Dendritic cell treated with granulocyte-macrophage colony-stimulating factor and Interleukin-4, amounts not matched to agents 40 ng/mL and 50 ng/mL, for 4 days (primary cell): ENCODE measurements at regions not wholly inside any gene's neighbourhood (a gene's known extent, or its start where the extent isn't known, plus 50 kb on each side); places are given as distances from the start of the nearest gene placed in this dataset.

Experiments used
- H3K27ac Mint-ChIP-seq: one replicate; pipeline ENCODE4 v1.8.0; 2022; ENCODE audit warnings: mild to moderate bottlenecking, mixed read lengths
- H3K27me3 Mint-ChIP-seq: one replicate; pipeline ENCODE4 v1.8.0; 2022; ENCODE audit warnings: mild to moderate bottlenecking, mixed read lengths
- H3K36me3 Mint-ChIP-seq: one replicate; pipeline ENCODE4 v1.8.0; 2022; ENCODE audit warnings: low read depth, mixed read lengths
- H3K4me1 Mint-ChIP-seq: one replicate; pipeline ENCODE4 v1.8.0; 2022; ENCODE audit warnings: low read depth, mixed read lengths
- H3K4me3 Mint-ChIP-seq: one replicate; pipeline ENCODE4 v1.8.0; 2022; ENCODE audit warnings: mild to moderate bottlenecking, moderate library complexity, mixed read lengths
- H3K9me3 Mint-ChIP-seq: one replicate; pipeline ENCODE4 v1.8.0; 2022; ENCODE audit warnings: mixed read lengths
- intact Hi-C: fragments of 100-400 bp; cut with micrococcal nuclease; formaldehyde crosslinking; loops from one replicate; pipeline ENCODE4 v1.15.0; 2022

DNA sequence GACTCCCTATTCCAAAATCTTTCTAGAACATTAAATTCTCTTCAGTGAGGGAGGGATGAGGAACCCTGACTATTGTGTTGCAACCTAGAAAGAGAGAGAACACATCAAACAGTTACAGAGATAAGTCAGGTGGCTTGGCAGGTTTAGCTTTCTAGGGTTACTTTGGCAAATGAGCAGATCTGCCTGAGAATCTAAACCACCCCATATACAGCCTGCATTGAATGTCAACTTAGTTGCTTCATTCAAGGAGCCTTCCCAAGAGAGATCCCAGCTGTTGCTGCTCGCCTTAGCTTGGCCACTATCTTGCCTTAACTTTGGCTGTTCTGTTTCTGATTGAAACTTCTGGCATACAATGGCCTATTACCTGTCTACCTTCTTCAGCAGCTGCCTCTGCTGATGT is 74.7 kb upstream of the TCF21 start:
- intact Hi-C loops: no loop called here
- no peaks in the 10 kb centered on the region for H3K36me3 Mint-ChIP-seq
- H3K4me3 Mint-ChIP-seq: no peak overlapping the region

DNA sequence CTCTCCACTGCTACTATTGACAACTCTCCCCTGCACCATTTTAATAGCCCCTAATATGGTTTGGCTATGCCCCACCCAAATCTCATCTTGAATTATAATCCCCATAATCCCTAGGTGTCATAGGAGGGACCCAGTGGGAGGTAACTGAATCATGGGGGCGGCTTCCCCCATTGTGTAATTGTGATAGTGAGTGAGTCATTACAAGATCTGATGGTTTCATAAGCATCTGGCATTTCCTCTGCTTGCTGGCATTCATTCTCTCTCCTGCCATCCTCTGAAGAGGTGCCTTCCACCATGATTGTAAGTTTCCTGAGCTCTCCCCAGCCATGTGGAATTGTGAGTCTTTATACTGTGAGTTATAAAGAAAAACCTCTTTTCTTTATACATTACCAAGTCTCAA is 74.1 kb upstream of the TCF21 start:
- H3K4me1 Mint-ChIP-seq: no peaks in the 10 kb centered on the region
- peaks cover 9% of the 10 kb centered on the region for H3K9me3 Mint-ChIP-seq
- H3K27ac Mint-ChIP-seq: no peak overlapping the region
- H3K36me3 Mint-ChIP-seq: no peaks in the 10 kb centered on the region
- H3K27me3 Mint-ChIP-seq: peaks cover 1% of the 10 kb centered on the region
- intact Hi-C loops: no loop called here
- no peak overlapping the region for H3K4me3 Mint-ChIP-seq

More for the DNA sequence above, 74.7 kb upstream of the TCF21 start:
- H3K4me1 Mint-ChIP-seq: no peaks in the 10 kb centered on the region
- no peak overlapping the region for H3K27ac Mint-ChIP-seq
- H3K27me3 Mint-ChIP-seq: peaks cover 1% of the 10 kb centered on the region
- H3K9me3 Mint-ChIP-seq: peaks cover 9% of the 10 kb centered on the region

DNA sequence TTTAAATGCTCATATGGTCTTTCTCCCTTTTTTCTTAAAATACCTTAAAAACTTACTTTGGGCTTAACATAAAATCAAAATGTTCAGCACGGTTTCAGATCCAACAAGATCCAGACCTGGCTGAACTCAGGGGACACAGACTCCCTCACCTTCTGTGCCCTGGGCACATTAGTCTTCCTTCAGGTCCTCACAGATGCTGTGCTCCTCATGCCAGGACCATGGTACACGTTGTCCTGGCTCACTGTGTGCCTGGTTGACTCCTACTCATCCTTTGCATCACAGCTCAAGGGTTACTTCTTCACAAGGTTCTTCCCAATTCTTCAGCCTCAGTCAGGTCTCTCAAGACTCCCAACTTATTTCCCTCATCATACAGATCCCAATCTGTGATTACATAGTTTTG is 73.6 kb upstream of the TCF21 start:
- Mint-ChIP-seq H3K4me1 (no peaks in the 10 kb centered on the region), H3K9me3 (peaks cover 9% of the 10 kb centered on the region), H3K27ac (no peak overlapping the region), H3K27me3 (peaks cover 1% of the 10 kb centered on the region), H3K36me3 (no peaks in the 10 kb centered on the region), H3K4me3 (no peak overlapping the region)
- intact Hi-C loops: no loop called here

DNA sequence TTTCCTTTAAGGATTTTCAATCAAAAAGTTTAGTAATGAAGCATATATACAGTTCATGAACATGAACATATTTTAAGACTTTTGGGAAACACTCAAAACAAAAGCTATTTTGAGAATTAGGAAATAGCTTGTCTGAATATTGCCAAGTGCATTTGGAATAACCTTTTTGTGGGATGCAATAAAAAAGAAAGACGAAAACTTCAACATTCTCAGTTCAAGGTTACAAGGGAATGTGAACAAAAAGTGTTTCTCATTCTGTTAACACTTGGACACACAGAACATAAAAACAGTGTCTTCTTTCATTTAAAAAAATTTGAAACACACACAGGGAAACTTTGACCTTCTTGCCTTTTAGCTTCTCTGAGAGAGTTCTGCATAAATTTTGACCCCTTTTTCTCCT is 72.7 kb upstream of the TCF21 start:
- peaks cover 1% of the 10 kb centered on the region for H3K27me3 Mint-ChIP-seq
- intact Hi-C loops: no loop called here
- H3K4me1 Mint-ChIP-seq: no peaks in the 10 kb centered on the region

DNA sequence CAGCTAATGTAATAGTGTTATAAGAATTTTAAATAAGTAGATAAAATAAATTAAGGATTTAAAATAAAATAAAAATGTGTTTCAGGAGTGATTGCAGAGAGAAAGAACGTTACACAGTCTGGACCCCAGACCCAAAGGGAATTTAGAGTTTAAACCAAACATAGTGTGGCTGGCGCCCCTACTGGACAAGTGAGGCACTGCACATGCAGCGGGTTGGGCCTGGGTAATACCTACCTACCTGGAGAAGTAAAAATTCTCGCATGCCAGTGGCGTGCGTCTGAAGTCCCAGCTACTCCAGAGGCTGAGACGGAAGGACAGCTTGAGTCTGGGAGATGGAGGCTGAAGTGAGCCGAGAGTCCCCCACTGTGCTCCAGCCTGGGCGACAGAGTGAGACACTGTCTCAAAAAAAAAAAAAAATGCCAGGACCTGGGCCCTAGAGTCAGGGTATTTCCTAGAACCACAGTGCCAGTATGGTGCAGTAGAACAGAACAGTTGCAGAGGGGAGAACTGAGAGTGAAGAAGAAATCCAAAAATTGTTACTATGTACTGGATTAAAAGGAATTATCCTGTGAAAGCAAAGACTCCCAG is 71.4 kb upstream of the TCF21 start:
- Mint-ChIP-seq H3K27me3 (no peaks in the 10 kb centered on the region), H3K4me3 (no peak overlapping the region), H3K27ac (no peak overlapping the region), H3K9me3 (peaks cover under 1% of the 10 kb centered on the region), H3K36me3 (no peaks in the 10 kb centered on the region), H3K4me1 (no peaks in the 10 kb centered on the region)
- intact Hi-C loops: no loop called here

More for the DNA sequence above, 72.7 kb upstream of the TCF21 start:
- H3K27ac Mint-ChIP-seq: no peak overlapping the region
- no peaks in the 10 kb centered on the region for H3K36me3 Mint-ChIP-seq
- peaks cover 9% of the 10 kb centered on the region for H3K9me3 Mint-ChIP-seq
- H3K4me3 Mint-ChIP-seq: no peak overlapping the region

DNA sequence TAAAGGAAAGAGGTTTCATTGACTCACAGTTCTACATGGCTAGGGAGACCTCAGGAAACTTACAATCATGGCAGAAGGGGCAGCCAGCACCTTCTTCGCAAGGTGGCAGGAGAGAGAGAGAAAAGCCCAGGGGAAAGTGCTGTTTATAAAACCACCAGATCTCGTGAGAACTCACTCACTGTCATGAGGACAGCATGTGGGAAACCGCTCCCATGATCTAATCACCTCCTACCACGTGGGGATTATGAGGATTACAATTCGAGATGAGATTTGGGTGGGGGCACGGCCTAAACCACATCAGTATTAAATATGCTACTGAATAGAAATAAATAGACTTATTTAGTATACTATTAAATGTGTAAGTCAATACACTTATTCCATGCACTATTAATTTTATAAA is 70.6 kb upstream of the TCF21 start:
- H3K4me3 Mint-ChIP-seq: no peak overlapping the region
- no peaks in the 10 kb centered on the region for H3K36me3 Mint-ChIP-seq
- intact Hi-C loops: no loop called here
- H3K4me1 Mint-ChIP-seq: no peaks in the 10 kb centered on the region
- H3K9me3 Mint-ChIP-seq: no peaks in the 10 kb centered on the region
- H3K27me3 Mint-ChIP-seq: no peaks in the 10 kb centered on the region
- no peak overlapping the region for H3K27ac Mint-ChIP-seq

DNA sequence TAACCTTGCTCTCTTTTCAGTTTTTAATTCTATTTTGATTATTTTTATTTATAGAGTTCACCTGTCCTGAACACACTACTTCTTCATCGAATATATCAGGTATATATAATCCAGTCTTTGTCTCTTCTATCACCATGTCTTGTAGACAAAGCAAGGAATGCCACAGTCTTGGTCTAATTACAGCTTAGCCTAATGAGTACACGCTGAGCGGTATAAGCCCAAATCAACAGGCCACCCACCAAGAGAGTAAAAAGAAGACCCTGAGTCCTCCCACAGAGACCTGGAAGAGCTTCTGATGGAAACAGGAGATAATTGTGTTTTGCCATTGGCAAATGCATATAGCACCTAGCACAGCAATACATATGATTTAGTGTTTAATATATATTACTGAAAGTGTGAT is 68.7 kb upstream of the TCF21 start:
- Mint-ChIP-seq H3K36me3 (no peaks in the 10 kb centered on the region), H3K9me3 (no peaks in the 10 kb centered on the region), H3K27me3 (no peaks in the 10 kb centered on the region), H3K4me1 (no peaks in the 10 kb centered on the region), H3K4me3 (no peak overlapping the region), H3K27ac (no peak overlapping the region)
- intact Hi-C loops: no loop called here

DNA sequence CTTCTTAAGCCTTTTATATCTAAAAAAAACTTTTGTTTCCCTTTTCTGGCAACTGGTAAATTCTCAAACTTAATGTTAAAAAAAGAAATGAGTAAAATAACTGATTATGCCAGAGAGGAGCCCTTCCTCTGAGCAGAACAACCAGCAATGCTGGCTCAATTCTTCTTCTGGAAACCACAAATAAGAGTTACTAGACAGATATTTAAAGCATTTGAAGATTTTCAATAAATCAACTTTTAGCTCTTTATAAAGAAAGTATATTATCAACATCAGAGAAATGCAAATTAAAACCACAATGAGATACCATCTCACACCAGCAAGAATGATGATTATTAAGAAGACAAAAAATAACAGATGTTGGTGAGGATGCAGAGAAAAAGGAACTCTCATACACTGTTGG is 61.1 kb upstream of the TCF21 start:
- no peak overlapping the region for H3K4me3 Mint-ChIP-seq
- H3K36me3 Mint-ChIP-seq: no peaks in the 10 kb centered on the region
- peaks cover 6% of the 10 kb centered on the region for H3K27me3 Mint-ChIP-seq
- intact Hi-C loops: no loop called here
- no peak overlapping the region for H3K27ac Mint-ChIP-seq
- H3K9me3 Mint-ChIP-seq: no peaks in the 10 kb centered on the region
- H3K4me1 Mint-ChIP-seq: no peaks in the 10 kb centered on the region

DNA sequence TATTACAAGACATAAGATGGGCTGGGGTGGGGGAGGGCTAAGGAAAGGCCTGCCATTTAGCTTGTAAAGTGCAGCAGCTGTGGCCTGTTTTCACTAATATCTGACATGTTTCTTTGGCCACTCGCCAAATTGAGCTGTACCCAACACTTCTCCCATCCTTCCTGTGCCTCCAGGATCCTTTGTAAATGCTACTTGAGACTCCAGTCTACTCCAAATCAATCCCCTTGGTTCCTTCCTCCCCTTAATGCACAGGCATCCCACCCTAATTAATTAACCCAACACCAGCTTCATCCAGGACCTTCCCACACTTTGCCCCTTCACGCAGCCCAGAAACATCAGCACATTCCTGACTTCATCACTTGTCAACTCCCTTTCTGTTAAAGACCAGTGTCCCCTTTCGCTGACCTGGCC is 55.0 kb upstream of the TCF21 start:
- peaks cover 16% of the 10 kb centered on the region for H3K27me3 Mint-ChIP-seq
- peaks cover 6% of the 10 kb centered on the region for H3K4me1 Mint-ChIP-seq
- intact Hi-C loops: no loop called here
- no peaks in the 10 kb centered on the region for H3K36me3 Mint-ChIP-seq
- no peak overlapping the region for H3K27ac Mint-ChIP-seq
- no peak overlapping the region for H3K4me3 Mint-ChIP-seq
- H3K9me3 Mint-ChIP-seq: no peaks in the 10 kb centered on the region

DNA sequence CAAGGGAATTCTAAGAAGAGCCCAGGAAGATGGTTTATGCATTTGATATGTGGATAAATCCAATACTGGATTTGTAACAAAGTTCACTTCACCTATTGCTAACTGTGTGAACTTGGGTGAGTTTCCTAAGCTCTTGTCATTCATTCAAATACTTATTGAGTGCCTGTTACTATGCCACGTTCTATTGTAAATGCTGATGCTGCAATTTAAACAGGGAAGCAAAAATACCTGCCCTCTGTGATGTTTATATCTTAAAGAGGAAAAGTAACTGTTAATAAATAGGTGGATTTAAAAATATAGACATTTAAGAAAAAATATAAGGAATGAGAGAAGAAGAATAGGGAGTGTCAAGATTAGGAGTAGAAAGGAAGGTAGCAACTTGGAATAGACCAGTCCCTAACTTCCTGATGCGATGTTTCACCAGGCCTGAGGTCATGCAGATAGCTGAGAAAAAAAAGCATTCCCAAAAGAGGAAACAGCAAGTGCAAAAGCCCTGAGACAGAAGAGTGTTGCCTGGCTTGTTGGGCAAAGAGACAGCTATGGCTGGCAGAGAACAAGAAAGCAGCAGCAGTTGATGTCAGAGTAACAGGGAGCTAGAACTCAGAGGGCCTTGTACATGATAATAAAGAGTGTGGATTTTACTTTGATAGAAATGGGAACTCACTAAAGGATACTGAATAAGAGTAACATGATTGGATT is 54.3 kb upstream of the TCF21 start:
- Mint-ChIP-seq H3K27ac (no peak overlapping the region), H3K9me3 (no peaks in the 10 kb centered on the region), H3K4me3 (no peak overlapping the region), H3K27me3 (peaks cover 19% of the 10 kb centered on the region), H3K36me3 (no peaks in the 10 kb centered on the region), H3K4me1 (peaks cover 6% of the 10 kb centered on the region)
- intact Hi-C loops: loop anchor here (5.0 kb wide), 1 partner anchor 263 kb away; no protein-coding TSS in a partner anchor

DNA sequence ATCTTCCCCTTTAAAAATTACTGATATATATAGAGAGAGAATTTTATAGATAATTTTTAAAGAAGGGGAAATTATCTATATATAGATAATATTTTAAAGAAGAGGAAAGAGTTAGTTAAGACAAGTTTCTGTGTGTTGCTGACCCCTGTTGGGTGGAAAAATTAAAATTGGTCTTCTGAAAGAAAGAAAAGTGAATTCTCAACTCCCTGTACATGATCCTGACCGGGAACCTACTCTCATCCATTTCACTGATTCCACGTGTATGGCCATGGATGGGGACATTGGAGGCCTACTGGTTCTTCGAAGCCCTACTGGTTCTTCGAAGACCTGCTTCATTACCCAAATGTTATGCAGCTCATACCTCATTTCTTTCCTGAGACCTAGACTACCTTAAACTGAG is 53.0 kb upstream of the TCF21 start:
- intact Hi-C loops: loop anchor here (5.0 kb wide), 1 partner anchor 261 kb away; no protein-coding TSS in a partner anchor
- Mint-ChIP-seq H3K4me3 (no peak overlapping the region), H3K27ac (no peak overlapping the region), H3K4me1 (peaks cover 6% of the 10 kb centered on the region), H3K27me3 (peaks cover 19% of the 10 kb centered on the region), H3K36me3 (no peaks in the 10 kb centered on the region), H3K9me3 (no peaks in the 10 kb centered on the region)

DNA sequence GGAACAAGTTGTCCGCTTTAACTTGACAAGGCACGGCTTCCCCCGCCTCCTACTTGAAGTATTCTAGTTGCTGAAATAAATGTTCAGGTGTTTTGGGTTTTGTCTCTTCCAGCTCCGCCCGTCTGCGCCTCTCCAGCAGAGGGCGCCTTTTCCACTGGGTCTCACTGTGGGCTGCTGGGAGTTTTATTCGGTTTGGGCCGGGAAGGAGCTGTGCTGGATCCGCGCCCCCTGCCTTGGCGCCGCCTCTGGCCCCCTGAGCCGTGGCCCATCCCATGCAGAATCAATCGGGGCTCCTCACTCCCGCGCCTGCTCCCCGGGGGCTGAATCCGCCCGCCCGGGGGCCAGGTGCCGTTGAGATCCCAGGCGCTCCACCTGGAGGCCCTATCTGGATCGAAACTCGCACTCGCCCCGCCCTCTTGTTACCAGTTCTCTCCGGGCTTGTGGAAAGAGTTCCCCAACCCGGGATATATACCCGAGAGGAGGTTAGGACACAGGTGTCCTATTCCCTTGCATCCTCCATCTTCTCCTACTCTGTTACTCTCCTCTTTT is 51.0 kb upstream of the TCF21 start:
- Mint-ChIP-seq H3K27ac (no peak overlapping the region), H3K4me3 (peak overlapping the region; percentile 66), H3K4me1 (peaks cover 6% of the 10 kb centered on the region), H3K27me3 (peaks cover 17% of the 10 kb centered on the region), H3K36me3 (no peaks in the 10 kb centered on the region), H3K9me3 (no peaks in the 10 kb centered on the region)
- intact Hi-C loops: loop anchor here (1.0 to 5.0 kb wide), 2 partner anchors 78 to 259 kb away; no protein-coding TSS in a partner anchor
